ENCODE measurements at regions not wholly inside any gene's neighbourhood (a gene's known extent, or its start where the extent isn't known, plus 50 kb on each side); places are given as distances from the start of the nearest gene placed in this dataset.

- Mint-ChIP-seq H3K4me3 (ENCODE audit: unreplicated experiment) (no peak overlapping the region), H3K36me3 (ENCODE audit: unreplicated experiment) (no peaks in the 10 kb centered on the region), H3K4me1 (ENCODE audit: low read depth, unreplicated experiment) (no peaks in the 10 kb centered on the region), H3K9me3 (ENCODE audit: unreplicated experiment) (no peaks in the 10 kb centered on the region), H3K27ac (ENCODE audit: unreplicated experiment) (no peak overlapping the region), H3K27me3 (ENCODE audit: unreplicated experiment) (no peaks in the 10 kb centered on the region)
- no peak for TF ChIP-seq CTCF (IDR thresholded peaks at IDR 0.05; ENCODE audit: partially characterized antibody, unreplicated experiment)
- DNase-seq = no peak
Measured at GRCh38 chr4:96675416-96675815, 835.5 kb downstream of the PDHA2 start.

- TF ChIP-seq CTCF (IDR thresholded peaks at IDR 0.05; ENCODE audit: partially characterized antibody, unreplicated experiment) = no peak
- H3K36me3 Mint-ChIP-seq (ENCODE audit: unreplicated experiment) = no peaks in the 10 kb centered on the region
- H3K9me3 Mint-ChIP-seq (ENCODE audit: unreplicated experiment) = no peaks in the 10 kb centered on the region
- no peak overlapping the region for H3K4me3 Mint-ChIP-seq (ENCODE audit: unreplicated experiment)
- no peaks in the 10 kb centered on the region for H3K4me1 Mint-ChIP-seq (ENCODE audit: low read depth, unreplicated experiment)
- H3K27ac Mint-ChIP-seq (ENCODE audit: unreplicated experiment) = no peak overlapping the region
- H3K27me3 Mint-ChIP-seq (ENCODE audit: unreplicated experiment) = no peaks in the 10 kb centered on the region
- no peak for DNase-seq
Measured at GRCh38 chr4:96675896-96676295, 836.0 kb downstream of the PDHA2 start.

GRCh38 chr4:96676754-96677435 is 837.0 kb downstream of the PDHA2 start:
- TF ChIP-seq CTCF (IDR thresholded peaks at IDR 0.05; ENCODE audit: partially characterized antibody, unreplicated experiment) = no peak
- no peaks in the 10 kb centered on the region for H3K27me3 Mint-ChIP-seq (ENCODE audit: unreplicated experiment)

GRCh38 chr4:96677499-96677898 is 837.6 kb downstream of the PDHA2 start:
- no peaks in the 10 kb centered on the region for H3K27me3 Mint-ChIP-seq (ENCODE audit: unreplicated experiment)
- H3K4me3 Mint-ChIP-seq (ENCODE audit: unreplicated experiment) = no peak overlapping the region
- no peak overlapping the region for H3K27ac Mint-ChIP-seq (ENCODE audit: unreplicated experiment)
- H3K36me3 Mint-ChIP-seq (ENCODE audit: unreplicated experiment) = no peaks in the 10 kb centered on the region
- H3K9me3 Mint-ChIP-seq (ENCODE audit: unreplicated experiment) = no peaks in the 10 kb centered on the region
- no peak for DNase-seq
- H3K4me1 Mint-ChIP-seq (ENCODE audit: low read depth, unreplicated experiment) = no peaks in the 10 kb centered on the region
- TF ChIP-seq CTCF (IDR thresholded peaks at IDR 0.05; ENCODE audit: partially characterized antibody, unreplicated experiment) = no peak

More at GRCh38 chr4:96676754-96677435, 837.0 kb downstream of the PDHA2 start:
- no peak overlapping the region for H3K27ac Mint-ChIP-seq (ENCODE audit: unreplicated experiment)
- H3K36me3 Mint-ChIP-seq (ENCODE audit: unreplicated experiment) = no peaks in the 10 kb centered on the region
- no peak for DNase-seq
- H3K4me1 Mint-ChIP-seq (ENCODE audit: low read depth, unreplicated experiment) = no peaks in the 10 kb centered on the region
- no peaks in the 10 kb centered on the region for H3K9me3 Mint-ChIP-seq (ENCODE audit: unreplicated experiment)
- H3K4me3 Mint-ChIP-seq (ENCODE audit: unreplicated experiment) = no peak overlapping the region

- no peak for TF ChIP-seq CTCF (IDR thresholded peaks at IDR 0.05; ENCODE audit: partially characterized antibody, unreplicated experiment)
- no peaks in the 10 kb centered on the region for H3K27me3 Mint-ChIP-seq (ENCODE audit: unreplicated experiment)
- H3K36me3 Mint-ChIP-seq (ENCODE audit: unreplicated experiment) = no peaks in the 10 kb centered on the region
- no peaks in the 10 kb centered on the region for H3K4me1 Mint-ChIP-seq (ENCODE audit: low read depth, unreplicated experiment)
- no peak overlapping the region for H3K27ac Mint-ChIP-seq (ENCODE audit: unreplicated experiment)
- no peak overlapping the region for H3K4me3 Mint-ChIP-seq (ENCODE audit: unreplicated experiment)
- no peak for DNase-seq
- H3K9me3 Mint-ChIP-seq (ENCODE audit: unreplicated experiment) = peaks cover 1% of the 10 kb centered on the region
Measured at GRCh38 chr4:96681218-96681617, 841.3 kb downstream of the PDHA2 start.

Data from glutamatergic neuron (in vitro differentiated cells).